SK-N-SH (cell line): ENCODE measurements at regions not wholly inside any gene's neighbourhood (a gene's known extent, or its start where the extent isn't known, plus 50 kb on each side); places are given as distances from the start of the nearest gene placed in this dataset.

Experiments
- CTCF ChIA-PET: fragments of 300-600, 350-600 bp; formaldehyde crosslinking; extraction: SDS; loops from one replicate; lab custom pipeline; 2021; lab: Yijun Ruan, JAX
- POLR2A ChIA-PET: fragments of 350-600 bp; sonication (Branson Sonifier 250); formaldehyde crosslinking; extraction: SDS; loops from one replicate; lab custom pipeline; 2020; ENCODE audit warnings: antibody characterized with exemption, inconsistent platforms; lab: Yijun Ruan, JAX
- DNase-seq: peaks from one replicate; pipeline ENCODE4 v3.0.0; 2012
- H2AFZ ChIP-seq: fragments of 200-600 bp; sonication (generic); 2 replicates; pipeline ENCODE4 v1.8.1; 2016; ENCODE audit warnings: antibody characterized with exemption, mild to moderate bottlenecking, low read depth
- H3F3A ChIP-seq: fragments of 200-600 bp; sonication (generic); replicated peaks from 2 replicates; pipeline ENCODE3; 2016; ENCODE audit warnings: antibody characterized with exemption, mild to moderate bottlenecking; ENCODE audit not compliant: insufficient read depth
- H3K27ac ChIP-seq, 2 experiments: fragments of 200-500 bp in 1 of 2; fragments of 200-600 bp in 1 of 2; sonication (Bioruptor generic) in 1 of 2; sonication (generic), shearing (Covaris generic) in 1 of 2; 2 replicates each; pipeline versions ENCODE4 v1.5.1 to v1.6.1; 2014 to 2016; ENCODE audit warnings: low read depth in 2 of 2, inconsistent platforms in 1 of 2, low read length in 1 of 2, mild to moderate bottlenecking in 1 of 2, mixed read lengths in 1 of 2
- H3K27me3 ChIP-seq: fragments of 200-600 bp; sonication (generic), shearing (Covaris generic); 2 replicates; pipeline ENCODE4 v1.6.1; 2016; ENCODE audit warnings: mixed run types; ENCODE audit not compliant: insufficient read depth
- H3K36me3 ChIP-seq, 2 experiments: fragments of 200-500 bp in 1 of 2; fragments of 200-600 bp in 1 of 2; sonication (Bioruptor generic) in 1 of 2; sonication (generic) in 1 of 2; replicated peaks in 1 of 2; 2 replicates each; pipeline versions ENCODE3 to v1.5.1; 2014 to 2016; ENCODE audit warnings: low read length in 1 of 2, mild to moderate bottlenecking in 1 of 2; ENCODE audit not compliant: insufficient read depth in 2 of 2, control insufficient read depth in 1 of 2
- H3K4me1 ChIP-seq, 2 experiments: fragments of 200-500 bp in 1 of 2; fragments of 200-600 bp in 1 of 2; sonication (Bioruptor generic) in 1 of 2; sonication (generic), shearing (Covaris generic) in 1 of 2; 2 replicates each; pipeline versions ENCODE4 v1.5.1 to v1.6.1; 2014 to 2016; ENCODE audit warnings: low read depth in 1 of 2, low read length in 1 of 2, mixed run types in 1 of 2; ENCODE audit not compliant: insufficient read depth in 2 of 2, control insufficient read depth in 1 of 2
- H3K4me2 ChIP-seq: fragments of 200-600 bp; sonication (generic), shearing (Covaris generic); 2 replicates; pipeline ENCODE4 v1.6.1; 2017; ENCODE audit warnings: mixed run types
- H3K4me3 ChIP-seq, 2 experiments: fragments of 200-500 bp in 1 of 2; fragments of 200-600 bp in 1 of 2; sonication (Bioruptor generic) in 1 of 2; sonication (generic), shearing (Covaris generic) in 1 of 2; 2 replicates each; pipeline versions ENCODE4 v1.5.1 to v1.8.1; 2014 to 2016; ENCODE audit warnings: low read depth in 2 of 2, inconsistent platforms in 1 of 2, low read length in 1 of 2, mild to moderate bottlenecking in 1 of 2, mixed read lengths in 1 of 2, moderate library complexity in 1 of 2
- H3K79me2 ChIP-seq: fragments of 200-600 bp; sonication (generic); 2 replicates; pipeline ENCODE4 v1.8.1; 2017; ENCODE audit warnings: mild to moderate bottlenecking; ENCODE audit not compliant: insufficient read depth
- H3K9ac ChIP-seq: fragments of 200-600 bp; sonication (generic); 2 replicates; pipeline ENCODE4 v1.6.1; 2017; ENCODE audit warnings: mixed run types
- H3K9me2 ChIP-seq: fragments of 200-600 bp; sonication (generic); 2 replicates; pipeline ENCODE4 v1.6.1; 2017; ENCODE audit warnings: mixed run types
- H3K9me3 ChIP-seq: fragments of 200-600 bp; sonication (generic); 2 replicates; pipeline ENCODE4 v1.6.1; 2017; ENCODE audit warnings: mixed run types, mild to moderate bottlenecking, moderate library complexity
- H4K20me1 ChIP-seq: fragments of 200-600 bp; sonication (generic); 2 replicates; pipeline ENCODE4 v1.6.1; 2017; ENCODE audit warnings: mild to moderate bottlenecking, mixed run types; ENCODE audit not compliant: insufficient read depth
- CHD2 ChIP-seq: fragments of 150-350 bp; IDR thresholded peaks from 2 replicates; pipeline ENCODE4 v1.6.1; 2018; ENCODE audit warnings: low read length; ENCODE audit not compliant: partially characterized antibody
- ELF1 ChIP-seq: IDR thresholded peaks from 2 replicates; pipeline ENCODE4 v1.4.0; 2012
- EP300 ChIP-seq, 2 experiments: IDR thresholded peaks; 2 replicates each; pipeline versions ENCODE4 v1.4.0 to v1.6.1; 2012; ENCODE audit warnings: borderline replicate concordance in 1 of 2, low read depth in 1 of 2, low read length in 1 of 2
- EZH2phosphoT487 ChIP-seq: fragments of 200-600 bp; sonication (generic); IDR thresholded peaks from 2 replicates; pipeline ENCODE4 v1.6.1; 2017; ENCODE audit warnings: low read depth, mixed run types, mild to moderate bottlenecking, antibody characterized with exemption, moderate library complexity, borderline replicate concordance
- FOSL2 ChIP-seq: IDR thresholded peaks from 2 replicates; pipeline ENCODE4 v1.4.0; 2012; ENCODE audit warnings: low read depth, mild to moderate bottlenecking, moderate library complexity, borderline replicate concordance
- FOXJ3 ChIP-seq: sonication (generic); formaldehyde crosslinking; IDR thresholded peaks from 2 replicates; pipeline ENCODE4 v1.5.1; 2020; ENCODE audit warnings: mild to moderate bottlenecking, missing genetic modification reagents
- GABPA ChIP-seq: IDR thresholded peaks from 2 replicates; pipeline ENCODE4 v1.4.0; 2012; ENCODE audit warnings: low read depth, mild to moderate bottlenecking
- GATA2 ChIP-seq: sonication (generic); formaldehyde crosslinking; IDR thresholded peaks from 2 replicates; pipeline ENCODE4 v1.5.0; 2020; ENCODE audit warnings: mild to moderate bottlenecking, missing genetic modification reagents
- JUND ChIP-seq: IDR thresholded peaks from 2 replicates; pipeline ENCODE4 v1.4.0; 2012
- MAX ChIP-seq: IDR thresholded peaks from 2 replicates; pipeline ENCODE4 v1.4.0; 2012; ENCODE audit warnings: low read depth
- NFIC ChIP-seq: IDR thresholded peaks from 2 replicates; pipeline ENCODE4 v1.4.0; 2012; ENCODE audit warnings: borderline replicate concordance
- NRF1 ChIP-seq: IDR thresholded peaks from 2 replicates; pipeline ENCODE4 v1.6.1; 2012; ENCODE audit warnings: low read depth, mild to moderate bottlenecking, low read length
- POLR2AphosphoS5 ChIP-seq: IDR thresholded peaks from 2 replicates; pipeline ENCODE4 v1.6.1; 2012; ENCODE audit warnings: low read depth, low read length
- RAD21 ChIP-seq: IDR thresholded peaks from 2 replicates; pipeline ENCODE4 v1.6.1; 2012; ENCODE audit warnings: mild to moderate bottlenecking, low read length
- REST ChIP-seq: IDR thresholded peaks from 2 replicates; pipeline ENCODE4 v1.6.1; 2012; ENCODE audit warnings: mild to moderate bottlenecking, low read depth, low read length, moderate library complexity
- RXRA ChIP-seq: IDR thresholded peaks from 2 replicates; pipeline ENCODE4 v1.4.0; 2012; ENCODE audit warnings: low read depth, mild to moderate bottlenecking, borderline replicate concordance
- SMC3 ChIP-seq: IDR thresholded peaks from 2 replicates; pipeline ENCODE4 v1.6.1; 2012; ENCODE audit warnings: low read depth, low read length, improper control_type of control experiment
- TAF1 ChIP-seq: IDR thresholded peaks from 2 replicates; pipeline ENCODE4 v1.6.1; 2012; ENCODE audit warnings: low read depth, mild to moderate bottlenecking, low read length, moderate library complexity, borderline replicate concordance
- TCF12 ChIP-seq: IDR thresholded peaks from 2 replicates; pipeline ENCODE4 v1.4.0; 2012
- TEAD4 ChIP-seq: IDR thresholded peaks from 2 replicates; pipeline ENCODE4 v1.4.0; 2012; ENCODE audit warnings: mild to moderate bottlenecking, borderline replicate concordance; ENCODE audit not compliant: insufficient read depth
- YY1 ChIP-seq: IDR thresholded peaks from 2 replicates; pipeline ENCODE4 v1.4.0; 2012; ENCODE audit warnings: low read depth, mild to moderate bottlenecking
- ZBTB33 ChIP-seq: IDR thresholded peaks from 2 replicates; pipeline ENCODE4 v1.4.0; 2012; ENCODE audit warnings: low read depth, borderline replicate concordance
- WGBS: methylation state at CpG from one replicate; pipeline ENCODE4 v1.1.6; 2017; ENCODE audit warnings: low lambda C conversion rate; 5-methylcytosine and 5-hydroxymethylcytosine counted together

- no peaks in the 10 kb centered on the region for H3K9me3 ChIP-seq
- no peaks in the 10 kb centered on the region for H4K20me1 ChIP-seq
- CTCF ChIA-PET, result no interaction called here
- H3K4me2 ChIP-seq, result no peak overlapping the region
- no peak overlapping the region for H2AFZ ChIP-seq
- H3K36me3 ChIP-seq, result no peaks in the 10 kb centered on the region
- no peaks in the 10 kb centered on the region; the same call in 1 of the 2 replicates for H3K27me3 ChIP-seq
- no peaks in the 10 kb centered on the region for H3K79me2 ChIP-seq
- H3K9ac ChIP-seq, result no peak overlapping the region
- no peak overlapping the region for H3K27ac ChIP-seq
- no peaks in the 10 kb centered on the region for H3K4me1 ChIP-seq
- H3F3A ChIP-seq, result no peaks in the 10 kb centered on the region
- TF ChIP-seq EP300 (IDR thresholded peaks at IDR 0.05; ENCODE audit: borderline replicate concordance in 1 of 2, low read depth in 1 of 2, low read length in 1 of 2) (no peak), CHD2 (no peak), TCF12 (no peak), YY1 (no peak), GATA2 (no peak), REST (no peak), NFIC (no peak)
- TF ChIP-seq, all 33 proteins: peak for 0
- H3K4me3 ChIP-seq, result no peak overlapping the region
- POLR2A ChIA-PET, result no interaction called here
- no peak for DNase-seq
- H3K9me2 ChIP-seq, result no peaks in the 10 kb centered on the region
- 28% methylated on average over 6 of the region's 6 CpGs for WGBS
These were observed 136.4 kb downstream of the SST start for GRCh38 chr3:187533797-187534196.

- Histone ChIP-seq H3K9me3 (no peaks in the 10 kb centered on the region), H3K4me2 (no peak overlapping the region), H3F3A (no peaks in the 10 kb centered on the region), H3K79me2 (no peaks in the 10 kb centered on the region), H3K36me3 (no peaks in the 10 kb centered on the region), H3K27ac (no peak overlapping the region), H3K27me3 (peaks cover 4% of the 10 kb centered on the region), H3K9ac (no peak overlapping the region), H2AFZ (no peak overlapping the region), H4K20me1 (no peaks in the 10 kb centered on the region), H3K4me1 (no peaks in the 10 kb centered on the region), H3K9me2 (no peaks in the 10 kb centered on the region), H3K4me3 (no peak overlapping the region)
- CTCF ChIA-PET, result interaction anchor here (0.9 kb wide), 1 partner anchor 13 kb away, joined by 3 read pairs; no protein-coding TSS in a partner anchor
- TF ChIP-seq RXRA (no peak), ZBTB33 (no peak), GATA2 (no peak), FOSL2 (no peak), ELF1 (no peak), SMC3 (no peak), RAD21 (no peak), FOXJ3 (CRISPR knock-in tag) (no peak), POLR2AphosphoS5 (no peak), TCF12 (no peak), TEAD4 (no peak), NRF1 (no peak), JUND (no peak), MAX (no peak), GABPA (no peak), EZH2phosphoT487 (no peak), TAF1 (no peak)
- POLR2A ChIA-PET, result no interaction called here
- DNase-seq, result no peak
- 2% methylated on average over 2 of the region's 2 CpGs for WGBS
These were observed 138.4 kb downstream of the SST start for GRCh38 chr3:187531831-187532230.
